ENCODE measurements at regions not wholly inside any gene's neighbourhood (a gene's known extent, or its start where the extent isn't known, plus 50 kb on each side); places are given as distances from the start of the nearest gene placed in this dataset.

DNA sequence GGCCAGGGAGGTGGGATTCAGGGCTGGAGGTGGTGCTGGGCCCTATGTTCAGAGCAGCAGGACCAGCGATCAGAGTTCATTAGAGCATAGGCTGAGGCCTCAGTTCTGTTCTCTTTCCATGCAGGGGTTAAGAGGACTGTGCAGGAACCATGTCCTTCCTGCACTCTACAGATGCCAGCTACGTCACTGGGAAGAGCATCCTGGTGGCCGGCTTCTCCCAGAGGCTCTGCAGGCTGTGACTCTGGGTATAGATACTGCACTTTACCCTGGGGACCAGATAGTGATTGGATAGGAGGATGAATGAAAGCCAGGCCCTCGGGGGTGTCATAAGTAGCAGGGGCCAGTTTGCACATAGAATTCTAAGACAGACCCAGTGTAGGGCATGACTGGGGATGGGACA, 92.6 kb downstream of the DHRS2 start:
- H3K9me3 Mint-ChIP-seq (ENCODE audit: insufficient read depth): peaks cover under 1% of the 10 kb centered on the region

DNA sequence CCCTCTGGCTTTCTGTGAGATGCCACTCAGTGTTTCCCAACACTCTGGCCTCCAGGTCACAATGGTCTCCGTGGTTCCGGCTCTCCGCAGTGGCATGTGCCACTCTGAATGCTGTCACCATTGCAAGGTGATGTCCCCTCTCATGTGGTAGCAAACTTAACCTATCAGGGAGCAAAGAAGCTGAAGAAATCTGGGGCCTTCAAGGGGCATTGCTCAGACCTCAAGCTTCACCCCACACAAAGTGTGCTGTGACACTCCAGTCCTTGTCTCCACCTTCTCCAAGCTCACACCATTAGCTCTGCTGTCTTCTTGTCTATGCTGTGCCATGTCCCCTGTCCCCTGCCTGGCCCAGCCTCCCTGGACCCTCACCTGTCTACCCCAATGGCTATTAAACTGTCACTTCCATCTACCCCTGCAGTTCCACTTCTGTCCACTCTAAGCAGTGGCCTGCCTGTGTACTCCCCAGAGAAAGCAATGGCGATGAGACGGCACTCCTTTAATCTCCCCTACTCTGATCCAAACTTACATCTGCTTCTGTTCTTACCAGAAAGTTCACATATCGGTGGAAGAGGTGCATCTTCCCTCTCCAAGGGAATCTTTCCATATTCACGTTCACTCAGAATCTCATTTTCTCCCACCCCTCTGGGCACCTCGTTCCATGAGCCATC, 93.7 kb downstream of the DHRS2 start:
- Mint-ChIP-seq H3K4me1 (no peaks in the 10 kb centered on the region), H3K27ac (no peak overlapping the region), H3K27me3 (peaks cover 7% of the 10 kb centered on the region), H3K9me3 (ENCODE audit: insufficient read depth) (peaks cover 2% of the 10 kb centered on the region), H3K4me3 (no peak overlapping the region)
- POLR2A ChIA-PET: no interaction called here
- CTCF ChIA-PET: no interaction called here
- Histone ChIP-seq H3K4me3 (ENCODE audit: control extremely low read depth in 1 of 5, extremely low read depth in 1 of 5, insufficient read depth in 1 of 5, low read depth in 2 of 5, low read length in 4 of 5) (no peak overlapping the region), H3K36me3 (replicated peaks in 1 of 2; ENCODE audit: control extremely low read depth in 1 of 2, control insufficient read depth in 1 of 2, extremely low read depth in 1 of 2, insufficient read depth in 2 of 2, low read length in 1 of 2) (no peaks in the 10 kb centered on the region), H3K4me2 (replicated peaks; ENCODE audit: low read depth, low read length, poor library complexity, severe bottlenecking) (no peak overlapping the region), H3K27ac (ENCODE audit: low read length in 2 of 2) (no peak overlapping the region), H3K27me3 (replicated peaks in 1 of 4; ENCODE audit: control extremely low read depth in 1 of 4, control insufficient read depth in 3 of 4, insufficient read depth in 4 of 4, low read length in 3 of 4) (no peaks in the 10 kb centered on the region), H3K9ac (ENCODE audit: low read length) (no peak overlapping the region), H3K9me3 (ENCODE audit: control extremely low read depth in 1 of 3, control insufficient read depth in 2 of 3, insufficient read depth in 1 of 3, low read length in 2 of 3) (no peaks in the 10 kb centered on the region), H4K20me1 (ENCODE audit: control insufficient read depth, insufficient read depth, low read length, poor library complexity, severe bottlenecking) (no peaks in the 10 kb centered on the region), H3K4me1 (ENCODE audit: control insufficient read depth in 2 of 2, insufficient read depth in 2 of 2, low read length in 2 of 2) (no peaks in the 10 kb centered on the region), H2AFZ (ENCODE audit: insufficient read depth, low read depth, low read length, poor library complexity, severe bottlenecking) (no peak overlapping the region), H3K79me2 (ENCODE audit: control insufficient read depth, insufficient read depth, low read length) (no peaks in the 10 kb centered on the region)
- ATAC-seq (ENCODE audit: low read depth) (no peak), DNase-seq (no peak)
- 89% methylated on average over 8 of the region's 8 CpGs for WGBS (ENCODE audit: insufficient coverage)
- intact Hi-C loops (cut with micrococcal nuclease): no loop called here
- TF ChIP-seq, protein P1, sequence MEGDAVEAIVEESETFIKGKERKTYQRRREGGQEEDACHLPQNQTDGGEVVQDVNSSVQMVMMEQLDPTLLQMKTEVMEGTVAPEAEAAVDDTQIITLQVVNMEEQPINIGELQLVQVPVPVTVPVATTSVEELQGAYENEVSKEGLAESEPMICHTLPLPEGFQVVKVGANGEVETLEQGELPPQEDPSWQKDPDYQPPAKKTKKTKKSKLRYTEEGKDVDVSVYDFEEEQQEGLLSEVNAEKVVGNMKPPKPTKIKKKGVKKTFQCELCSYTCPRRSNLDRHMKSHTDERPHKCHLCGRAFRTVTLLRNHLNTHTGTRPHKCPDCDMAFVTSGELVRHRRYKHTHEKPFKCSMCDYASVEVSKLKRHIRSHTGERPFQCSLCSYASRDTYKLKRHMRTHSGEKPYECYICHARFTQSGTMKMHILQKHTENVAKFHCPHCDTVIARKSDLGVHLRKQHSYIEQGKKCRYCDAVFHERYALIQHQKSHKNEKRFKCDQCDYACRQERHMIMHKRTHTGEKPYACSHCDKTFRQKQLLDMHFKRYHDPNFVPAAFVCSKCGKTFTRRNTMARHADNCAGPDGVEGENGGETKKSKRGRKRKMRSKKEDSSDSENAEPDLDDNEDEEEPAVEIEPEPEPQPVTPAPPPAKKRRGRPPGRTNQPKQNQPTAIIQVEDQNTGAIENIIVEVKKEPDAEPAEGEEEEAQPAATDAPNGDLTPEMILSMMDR (IDR thresholded peaks at IDR 0.05): no peak
- no peak for TF ChIP-seq EZH2 (IDR thresholded peaks at IDR 0.05; ENCODE audit: borderline replicate concordance, insufficient read depth, low read depth, low read length, poor library complexity, severe bottlenecking)

More for the DNA sequence above, 92.6 kb downstream of the DHRS2 start:
- H3K79me2 ChIP-seq (ENCODE audit: control insufficient read depth, insufficient read depth, low read length): no peaks in the 10 kb centered on the region
- Mint-ChIP-seq H3K4me3 (no peak overlapping the region), H3K27ac (no peak overlapping the region), H3K27me3 (peaks cover 12% of the 10 kb centered on the region), H3K4me1 (no peaks in the 10 kb centered on the region)
- H4K20me1 ChIP-seq (ENCODE audit: control insufficient read depth, insufficient read depth, low read length, poor library complexity, severe bottlenecking): no peaks in the 10 kb centered on the region
- H3K36me3 ChIP-seq (replicated peaks in 1 of 2; ENCODE audit: control extremely low read depth in 1 of 2, control insufficient read depth in 1 of 2, extremely low read depth in 1 of 2, insufficient read depth in 2 of 2, low read length in 1 of 2): no peaks in the 10 kb centered on the region
- CTCF ChIA-PET: no interaction called here
- POLR2A ChIA-PET: no interaction called here
- intact Hi-C loops (cut with micrococcal nuclease): no loop called here
- ATAC-seq (ENCODE audit: low read depth) (no peak), DNase-seq (no peak)
- H3K9me3 ChIP-seq (ENCODE audit: control extremely low read depth in 1 of 3, control insufficient read depth in 2 of 3, insufficient read depth in 1 of 3, low read length in 2 of 3): no peaks in the 10 kb centered on the region
- H3K4me1 ChIP-seq (ENCODE audit: control insufficient read depth in 2 of 2, insufficient read depth in 2 of 2, low read length in 2 of 2): no peaks in the 10 kb centered on the region
- H3K9ac ChIP-seq (ENCODE audit: low read length): no peak overlapping the region
- no peak overlapping the region for H2AFZ ChIP-seq (ENCODE audit: insufficient read depth, low read depth, low read length, poor library complexity, severe bottlenecking)
- no peak overlapping the region for H3K27ac ChIP-seq (ENCODE audit: low read length in 2 of 2)
- no peaks in the 10 kb centered on the region for H3K27me3 ChIP-seq (replicated peaks in 1 of 4; ENCODE audit: control extremely low read depth in 1 of 4, control insufficient read depth in 3 of 4, insufficient read depth in 4 of 4, low read length in 3 of 4)
- no peak overlapping the region for H3K4me3 ChIP-seq (ENCODE audit: control extremely low read depth in 1 of 5, extremely low read depth in 1 of 5, insufficient read depth in 1 of 5, low read depth in 2 of 5, low read length in 4 of 5)
- no peak for TF ChIP-seq EZH2 (IDR thresholded peaks at IDR 0.05; ENCODE audit: borderline replicate concordance, insufficient read depth, low read depth, low read length, poor library complexity, severe bottlenecking)
- TF ChIP-seq, protein P1 (IDR thresholded peaks at IDR 0.05): no peak
- H3K4me2 ChIP-seq (replicated peaks; ENCODE audit: low read depth, low read length, poor library complexity, severe bottlenecking): no peak overlapping the region
- WGBS (ENCODE audit: insufficient coverage): 87% methylated on average over 3 of the region's 4 CpGs

All from B cell (primary cell).